ENCODE measurements at regions not wholly inside any gene's neighbourhood (a gene's known extent, or its start where the extent isn't known, plus 50 kb on each side); places are given as distances from the start of the nearest gene placed in this dataset.
A peak's percentile ranks its signal among the peaks of the same experiment; 100 is the strongest.

DNA sequence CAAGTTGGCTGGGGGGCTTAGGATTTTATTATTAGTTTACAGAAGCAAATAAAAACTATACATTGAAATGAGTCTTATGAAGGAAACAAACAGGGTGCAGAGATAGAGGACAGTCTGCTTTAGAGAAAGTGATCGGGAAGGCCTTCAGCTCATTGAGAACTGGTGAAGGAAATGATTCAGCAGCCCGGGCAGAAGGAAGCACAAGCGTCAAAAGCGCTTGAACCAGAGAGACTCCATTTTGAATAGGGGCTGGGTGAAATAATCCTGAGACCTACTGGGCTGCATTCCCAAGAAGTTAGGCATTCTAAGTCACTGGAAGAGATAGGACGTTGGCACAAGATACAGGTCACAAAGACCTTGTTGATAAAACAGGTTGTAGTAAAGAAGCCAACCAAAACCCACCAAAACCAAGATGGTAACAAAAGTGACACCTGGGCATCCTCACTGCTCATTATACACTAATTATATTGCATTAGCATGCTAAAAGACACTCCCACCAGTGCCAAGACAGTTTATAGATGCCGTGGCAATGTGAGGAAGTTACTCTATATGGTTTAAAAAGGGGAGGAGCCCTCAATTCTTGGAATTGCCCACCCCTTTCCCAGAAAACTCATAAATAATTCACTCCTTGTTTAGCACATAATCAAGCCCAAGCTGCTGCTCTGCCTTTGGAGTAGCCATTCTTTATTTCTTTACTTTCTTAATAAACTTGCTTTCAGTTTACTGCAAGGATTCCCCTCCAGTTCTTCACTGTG, 83.1 kb upstream of the MPP7 start:
- no peak overlapping the region for H3K27ac ChIP-seq (ENCODE audit: extremely low read depth, low read depth, low read length)
- H3K4me3 ChIP-seq (ENCODE audit: low read depth, low read length) = no peak overlapping the region
- CTCF ChIA-PET = interaction anchor here (0.6 to 3.1 kb wide), 4 partner anchors 8 to 1341 kb away, joined by 3 to 14 read pairs (median 8); partner anchors contain the start of gene MPP7
- no peaks in the 10 kb centered on the region for H3K36me3 ChIP-seq (ENCODE audit: control insufficient read depth in 2 of 2, insufficient read depth in 1 of 2, low read length in 2 of 2)
- POLR2A ChIA-PET = no interaction called here
- H3K4me1 ChIP-seq (ENCODE audit: control insufficient read depth, insufficient read depth, low read length) = peaks cover 6% of the 10 kb centered on the region; the same call in 1 of the 2 replicates
- no peak for TF ChIP-seq ZNF350 (tag by site-specific recombination; IDR thresholded peaks at IDR 0.05)
- no peak for TF ChIP-seq ZNF138 (tag by site-specific recombination; IDR thresholded peaks at IDR 0.05; ENCODE audit: borderline replicate concordance)
- TF ChIP-seq ZNF341 (tag by site-specific recombination; IDR thresholded peaks at IDR 0.05; ENCODE audit: low read depth) = 0 out of 2 replicates have a peak, but pooled peaks have one; percentile 34
- H3K9me3 ChIP-seq (ENCODE audit: control insufficient read depth, insufficient read depth, low read depth, low read length) = no peaks in the 10 kb centered on the region

DNA sequence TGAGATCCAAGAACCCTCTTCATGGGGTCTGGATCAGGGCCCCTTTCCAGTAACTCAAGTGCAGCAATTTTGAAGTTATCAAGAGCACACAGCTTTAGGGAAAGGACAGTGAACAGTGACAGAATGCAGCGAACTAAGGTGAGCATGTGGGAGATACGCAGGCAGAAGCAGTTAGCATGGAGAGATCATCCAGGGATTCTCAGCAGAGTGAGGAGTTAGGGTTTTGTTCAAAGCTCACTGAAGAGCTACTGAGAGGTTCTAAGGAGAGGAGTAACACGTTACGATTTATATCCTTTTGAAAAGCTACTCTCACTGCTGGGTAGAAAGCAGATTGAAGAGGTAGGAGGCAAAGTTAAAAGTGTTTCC, 83.6 kb upstream of the MPP7 start:
- CTCF ChIA-PET = interaction anchor here (1.1 to 3.1 kb wide), 2 partner anchors 32 to 135 kb away, joined by 5 to 14 read pairs; no protein-coding TSS in a partner anchor
- no peaks in the 10 kb centered on the region for H3K9me3 ChIP-seq (ENCODE audit: control insufficient read depth, insufficient read depth, low read depth, low read length)
- TF ChIP-seq, protein P1, sequence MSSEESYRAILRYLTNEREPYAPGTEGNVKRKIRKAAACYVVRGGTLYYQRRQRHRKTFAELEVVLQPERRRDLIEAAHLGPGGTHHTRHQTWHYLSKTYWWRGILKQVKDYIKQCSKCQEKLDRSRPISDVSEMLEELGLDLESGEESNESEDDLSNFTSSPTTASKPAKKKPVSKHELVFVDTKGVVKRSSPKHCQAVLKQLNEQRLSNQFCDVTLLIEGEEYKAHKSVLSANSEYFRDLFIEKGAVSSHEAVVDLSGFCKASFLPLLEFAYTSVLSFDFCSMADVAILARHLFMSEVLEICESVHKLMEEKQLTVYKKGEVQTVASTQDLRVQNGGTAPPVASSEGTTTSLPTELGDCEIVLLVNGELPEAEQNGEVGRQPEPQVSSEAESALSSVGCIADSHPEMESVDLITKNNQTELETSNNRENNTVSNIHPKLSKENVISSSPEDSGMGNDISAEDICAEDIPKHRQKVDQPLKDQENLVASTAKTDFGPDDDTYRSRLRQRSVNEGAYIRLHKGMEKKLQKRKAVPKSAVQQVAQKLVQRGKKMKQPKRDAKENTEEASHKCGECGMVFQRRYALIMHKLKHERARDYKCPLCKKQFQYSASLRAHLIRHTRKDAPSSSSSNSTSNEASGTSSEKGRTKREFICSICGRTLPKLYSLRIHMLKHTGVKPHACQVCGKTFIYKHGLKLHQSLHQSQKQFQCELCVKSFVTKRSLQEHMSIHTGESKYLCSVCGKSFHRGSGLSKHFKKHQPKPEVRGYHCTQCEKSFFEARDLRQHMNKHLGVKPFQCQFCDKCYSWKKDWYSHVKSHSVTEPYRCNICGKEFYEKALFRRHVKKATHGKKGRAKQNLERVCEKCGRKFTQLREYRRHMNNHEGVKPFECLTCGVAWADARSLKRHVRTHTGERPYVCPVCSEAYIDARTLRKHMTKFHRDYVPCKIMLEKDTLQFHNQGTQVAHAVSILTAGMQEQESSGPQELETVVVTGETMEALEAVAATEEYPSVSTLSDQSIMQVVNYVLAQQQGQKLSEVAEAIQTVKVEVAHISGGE (tag by site-specific recombination; conservative IDR thresholded peaks at IDR 0.05; ENCODE audit: low read depth) = no peak
- peak; percentile 56 for TF ChIP-seq ZBTB17 (tag by site-specific recombination; IDR thresholded peaks at IDR 0.05)
- TF ChIP-seq, protein P2, sequence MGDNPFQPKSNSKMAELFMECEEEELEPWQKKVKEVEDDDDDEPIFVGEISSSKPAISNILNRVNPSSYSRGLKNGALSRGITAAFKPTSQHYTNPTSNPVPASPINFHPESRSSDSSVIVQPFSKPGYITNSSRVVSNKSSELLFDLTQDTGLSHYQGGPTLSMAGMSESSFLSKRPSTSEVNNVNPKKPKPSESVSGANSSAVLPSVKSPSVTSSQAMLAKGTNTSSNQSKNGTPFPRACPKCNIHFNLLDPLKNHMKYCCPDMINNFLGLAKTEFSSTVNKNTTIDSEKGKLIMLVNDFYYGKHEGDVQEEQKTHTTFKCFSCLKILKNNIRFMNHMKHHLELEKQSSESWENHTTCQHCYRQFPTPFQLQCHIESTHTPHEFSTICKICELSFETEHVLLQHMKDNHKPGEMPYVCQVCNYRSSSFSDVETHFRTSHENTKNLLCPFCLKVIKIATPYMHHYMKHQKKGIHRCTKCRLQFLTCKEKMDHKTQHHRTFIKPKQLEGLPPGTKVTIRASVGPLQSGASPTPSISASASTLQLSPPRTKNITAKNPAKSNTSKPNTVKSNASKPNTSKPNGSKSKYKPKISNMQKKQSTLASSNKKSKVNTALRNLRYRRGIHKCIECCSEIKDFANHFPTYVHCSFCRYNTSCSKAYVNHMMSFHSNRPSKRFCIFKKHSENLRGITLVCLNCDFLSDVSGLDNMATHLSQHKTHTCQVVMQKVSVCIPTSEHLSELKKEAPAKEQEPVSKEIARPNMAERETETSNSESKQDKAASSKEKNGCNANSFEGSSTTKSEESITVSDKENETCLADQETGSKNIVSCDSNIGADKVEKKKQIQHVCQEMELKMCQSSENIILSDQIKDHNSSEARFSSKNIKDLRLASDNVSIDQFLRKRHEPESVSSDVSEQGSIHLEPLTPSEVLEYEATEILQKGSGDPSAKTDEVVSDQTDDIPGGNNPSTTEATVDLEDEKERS (tag by site-specific recombination; IDR thresholded peaks at IDR 0.05) = no peak
- no peak for TF ChIP-seq ZNF341 (tag by site-specific recombination; IDR thresholded peaks at IDR 0.05; ENCODE audit: low read depth)
- TF ChIP-seq PRDM1 (tag by site-specific recombination; IDR thresholded peaks at IDR 0.05) = peak; percentile 39
- peaks cover 6% of the 10 kb centered on the region; the same call in 1 of the 2 replicates for H3K4me1 ChIP-seq (ENCODE audit: control insufficient read depth, insufficient read depth, low read length)
- H3K36me3 ChIP-seq (ENCODE audit: control insufficient read depth in 2 of 2, insufficient read depth in 1 of 2, low read length in 2 of 2) = no peaks in the 10 kb centered on the region
- H3K27ac ChIP-seq (ENCODE audit: extremely low read depth, low read depth, low read length) = no peak overlapping the region
- POLR2A ChIA-PET = no interaction called here
- H3K4me3 ChIP-seq (ENCODE audit: low read depth, low read length) = no peak overlapping the region

DNA sequence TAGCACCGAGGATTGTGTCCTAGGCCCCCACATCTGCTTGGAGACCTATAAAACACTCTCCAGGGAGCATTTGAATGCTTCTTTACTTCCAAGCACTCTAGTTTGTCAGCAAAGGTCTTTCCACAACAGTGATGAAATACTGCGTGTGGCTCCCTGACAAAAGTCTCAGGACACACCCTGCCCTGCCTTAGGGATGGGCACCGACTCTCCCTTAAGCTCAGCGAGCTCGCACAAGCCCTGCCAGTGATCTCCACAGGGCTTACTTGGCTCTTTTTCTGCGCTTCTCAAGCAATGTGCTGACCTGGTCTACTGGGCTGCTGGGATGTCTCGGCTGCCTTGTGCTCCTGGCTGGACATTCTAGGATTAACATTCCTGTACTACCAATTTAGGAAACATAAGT, 84.3 kb upstream of the MPP7 start:
- Histone ChIP-seq H3K4me3 (ENCODE audit: low read depth, low read length) (no peak overlapping the region), H3K4me1 (ENCODE audit: control insufficient read depth, insufficient read depth, low read length) (peaks cover 6% of the 10 kb centered on the region; the same call in 1 of the 2 replicates), H3K36me3 (ENCODE audit: control insufficient read depth in 2 of 2, insufficient read depth in 1 of 2, low read length in 2 of 2) (no peaks in the 10 kb centered on the region), H3K9me3 (ENCODE audit: control insufficient read depth, insufficient read depth, low read depth, low read length) (no peaks in the 10 kb centered on the region), H3K27ac (ENCODE audit: extremely low read depth, low read depth, low read length) (no peak overlapping the region)
- TF ChIP-seq ZNF555 (tag by site-specific recombination; conservative IDR thresholded peaks at IDR 0.05) (no peak), KLF1 (tag by site-specific recombination; IDR thresholded peaks at IDR 0.05) (peak; percentile 88), ZBTB48 (tag by site-specific recombination; IDR thresholded peaks at IDR 0.05) (peak; percentile 54; the same call in 1 of the 2 replicates)
- CTCF ChIA-PET = interaction anchor here (1.1 to 3.1 kb wide), 3 partner anchors 33 to 858 kb away, joined by 3 to 14 read pairs (median 5); no protein-coding TSS in a partner anchor
- POLR2A ChIA-PET = no interaction called here

Data from HEK293 (cell line).